Posterior vena cava (tissue), 2 donors: ENCODE measurements at regions not wholly inside any gene's neighbourhood (a gene's known extent, or its start where the extent isn't known, plus 50 kb on each side); places are given as distances from the start of the nearest gene placed in this dataset.

ENCODE experiments used
- DNase-seq: peaks from one replicate; pipeline ENCODE4 v3.0.0-alpha.2; 2020; ENCODE audit warnings: low spot score
- intact Hi-C, 2 donors: fragments of 100-400 bp; cut with DNase I; formaldehyde crosslinking; loops; one replicate each; pipeline versions ENCODE4 v1.14.1 to v1.14.2; 2022 to 2023
- microRNA-seq, 2 donors: library from miRNA; unstranded; fragments of <30 nt; microRNA quantifications; one replicate each; pipeline ENCODE4 v1.2.0, GENCODE V29; 2020 to 2021; ENCODE audit warnings: borderline microRNAs expressed in 2 of 2
- donor health status: DM: yes; HTN: yes; CAD: no.
- donor health status: DM: yes; HTN: yes; CAD: no.

- intact Hi-C loops: loop anchor here (10.0 kb wide), 2 partner anchors 595 to 635 kb away; no protein-coding TSS in a partner anchor
- no peak for DNase-seq
Observed at GRCh38 chr15:36499412-36500389, 79.7 kb upstream of the CDIN1 start.

GRCh38 chr15:36501063-36501678 lies 78.3 kb upstream of the CDIN1 start:
- intact Hi-C loops: loop anchor here (10.0 kb wide), 2 partner anchors 594 to 634 kb away; no protein-coding TSS in a partner anchor
- DNase-seq: no peak

- intact Hi-C loops: loop anchor here (10.0 kb wide), 2 partner anchors 592 to 632 kb away; no protein-coding TSS in a partner anchor
- DNase-seq: no peak
Observed at GRCh38 chr15:36502509-36502908, 76.9 kb upstream of the CDIN1 start.

- intact Hi-C loops: loop anchor here (10.0 kb wide), 2 partner anchors 588 to 628 kb away; no protein-coding TSS in a partner anchor
Observed at GRCh38 chr15:36506733-36507356, 72.6 kb upstream of the CDIN1 start.

GRCh38 chr15:36507458-36507857 lies 72.0 kb upstream of the CDIN1 start:
- intact Hi-C loops: loop anchor here (10.0 kb wide), 2 partner anchors 587 to 627 kb away; no protein-coding TSS in a partner anchor
- DNase-seq: no peak

More at GRCh38 chr15:36506733-36507356, 72.6 kb upstream of the CDIN1 start:
- DNase-seq: no peak

- no peak for DNase-seq
- intact Hi-C loops: no loop called here
Observed at GRCh38 chr15:36511594-36511993, 67.8 kb upstream of the CDIN1 start.

- intact Hi-C loops: no loop called here
Observed at GRCh38 chr15:36517758-36518157, 61.7 kb upstream of the CDIN1 start.

GRCh38 chr15:36519067-36519466 lies 60.4 kb upstream of the CDIN1 start:
- intact Hi-C loops: no loop called here
- DNase-seq: no peak

More at GRCh38 chr15:36517758-36518157, 61.7 kb upstream of the CDIN1 start:
- DNase-seq: no peak

GRCh38 chr15:36525430-36525829 lies 54.0 kb upstream of the CDIN1 start:
- intact Hi-C loops: no loop called here

GRCh38 chr15:36527235-36528162 lies 51.9 kb upstream of the CDIN1 start:
- intact Hi-C loops: no loop called here
- DNase-seq: no peak

More at GRCh38 chr15:36525430-36525829, 54.0 kb upstream of the CDIN1 start:
- no peak for DNase-seq

- intact Hi-C loops: no loop called here
Observed at GRCh38 chr15:36529296-36530011, 50.0 kb upstream of the CDIN1 start.

More at GRCh38 chr15:36529296-36530011, 50.0 kb upstream of the CDIN1 start:
- no peak for DNase-seq

Small RNA genes in the stretch of these regions (microRNA-seq; reads per million reads assigned to microRNA genes)
- gene MIR4510: 0.32 to 0.52 reads per million in 2 donors
